ENCODE measurements at regions not wholly inside any gene's neighbourhood (a gene's known extent, or its start where the extent isn't known, plus 50 kb on each side); places are given as distances from the start of the nearest gene placed in this dataset.

DNA sequence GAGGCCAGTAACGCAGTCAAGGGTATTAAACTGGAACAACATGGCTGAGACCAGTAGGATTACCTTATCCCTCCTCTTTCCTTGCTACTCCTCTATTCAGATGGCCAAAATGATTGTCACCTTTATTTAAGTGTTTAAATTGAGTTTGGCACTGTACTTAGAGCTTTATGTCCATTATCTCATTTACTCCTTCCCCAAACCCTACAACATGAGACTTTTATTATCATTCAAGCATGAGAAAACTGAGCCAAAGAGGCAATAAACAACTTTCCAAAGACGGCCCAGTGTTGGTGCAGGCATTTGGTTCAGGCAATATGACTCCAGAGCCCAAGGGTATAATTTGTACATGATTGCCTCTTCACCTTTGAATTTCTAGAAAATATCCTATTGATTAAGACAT lies 370.9 kb upstream of the KITLG start:
- no peak for ATAC-seq (ENCODE audit: low read depth)
- H3K4me1 Mint-ChIP-seq, result no peaks in the 10 kb centered on the region
- peaks cover 7% of the 10 kb centered on the region for H3K27me3 Mint-ChIP-seq

DNA sequence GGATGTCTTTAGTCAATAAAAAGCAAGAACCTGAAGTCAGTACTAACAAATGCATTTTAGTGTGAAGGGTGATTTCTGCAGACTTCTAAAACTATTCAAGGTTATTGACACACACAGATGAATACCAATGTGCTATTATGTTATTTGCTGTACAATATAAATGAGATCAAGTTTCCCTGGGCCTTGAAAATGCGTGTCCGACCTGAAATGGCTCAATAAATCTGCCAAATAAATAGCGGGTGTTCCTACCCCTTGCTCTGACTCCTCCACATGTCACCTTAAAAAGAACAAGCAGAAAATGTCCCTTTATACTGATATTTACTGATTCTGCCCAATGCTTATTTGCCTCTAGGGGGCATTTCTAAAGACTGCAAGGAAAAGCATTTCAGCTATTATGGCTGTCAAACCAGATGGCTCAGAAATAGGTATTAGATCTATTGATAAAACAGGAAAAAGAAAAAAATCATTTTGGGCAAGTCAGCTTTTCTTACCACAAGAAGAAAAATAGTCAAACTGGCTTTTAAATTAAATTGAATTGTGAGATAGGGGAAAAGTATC lies 367.3 kb upstream of the KITLG start:
- POLR2A ChIA-PET, result no interaction called here
- ATAC-seq (ENCODE audit: low read depth), result no peak
- Mint-ChIP-seq H3K4me1 (no peaks in the 10 kb centered on the region), H3K27me3 (peaks cover 6% of the 10 kb centered on the region), H3K4me3 (no peak overlapping the region), H3K9me3 (no peaks in the 10 kb centered on the region), H3K36me3 (no peaks in the 10 kb centered on the region), H3K27ac (no peak overlapping the region)
- DNase-seq, result no peak

More for the DNA sequence above, 370.9 kb upstream of the KITLG start:
- H3K27ac Mint-ChIP-seq, result no peak overlapping the region
- H3K36me3 Mint-ChIP-seq, result no peaks in the 10 kb centered on the region
- POLR2A ChIA-PET, result no interaction called here
- DNase-seq, result no peak
- H3K4me3 Mint-ChIP-seq, result no peak overlapping the region
- H3K9me3 Mint-ChIP-seq, result no peaks in the 10 kb centered on the region

DNA sequence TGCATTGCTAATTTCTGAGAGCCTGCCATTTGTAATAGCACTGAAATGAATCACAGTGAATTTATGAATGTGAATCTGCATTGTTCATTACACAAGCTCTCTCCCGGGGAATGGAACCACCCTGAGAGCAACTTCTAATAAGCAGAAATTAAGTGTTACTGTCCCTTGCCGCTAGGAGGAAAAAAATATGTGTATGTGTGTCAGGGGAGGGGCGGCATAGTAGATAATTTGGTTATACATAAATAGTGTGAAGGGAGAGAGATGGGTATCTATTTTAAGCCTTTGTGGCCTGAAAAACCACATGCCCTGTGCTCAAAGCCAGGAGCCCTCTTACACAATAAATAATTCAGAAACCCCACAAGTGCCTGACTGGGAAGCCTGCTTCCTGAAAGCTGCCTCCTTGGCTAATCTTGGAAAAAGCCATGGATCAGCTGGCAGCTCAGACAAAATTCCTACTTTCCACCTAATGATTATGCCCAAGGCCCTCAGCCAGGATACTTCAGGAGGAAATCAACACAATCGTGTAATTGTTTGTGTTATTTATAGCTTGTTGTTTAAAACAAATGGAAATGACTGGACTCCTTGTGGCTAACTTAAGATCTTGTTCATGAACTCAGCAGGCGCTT lies 366.2 kb upstream of the KITLG start:
- Mint-ChIP-seq H3K9me3 (no peaks in the 10 kb centered on the region), H3K4me3 (no peak overlapping the region), H3K4me1 (no peaks in the 10 kb centered on the region), H3K36me3 (no peaks in the 10 kb centered on the region), H3K27me3 (peaks cover 6% of the 10 kb centered on the region), H3K27ac (no peak overlapping the region)
- DNase-seq (no peak), ATAC-seq (ENCODE audit: low read depth) (no peak)
- POLR2A ChIA-PET, result no interaction called here

DNA sequence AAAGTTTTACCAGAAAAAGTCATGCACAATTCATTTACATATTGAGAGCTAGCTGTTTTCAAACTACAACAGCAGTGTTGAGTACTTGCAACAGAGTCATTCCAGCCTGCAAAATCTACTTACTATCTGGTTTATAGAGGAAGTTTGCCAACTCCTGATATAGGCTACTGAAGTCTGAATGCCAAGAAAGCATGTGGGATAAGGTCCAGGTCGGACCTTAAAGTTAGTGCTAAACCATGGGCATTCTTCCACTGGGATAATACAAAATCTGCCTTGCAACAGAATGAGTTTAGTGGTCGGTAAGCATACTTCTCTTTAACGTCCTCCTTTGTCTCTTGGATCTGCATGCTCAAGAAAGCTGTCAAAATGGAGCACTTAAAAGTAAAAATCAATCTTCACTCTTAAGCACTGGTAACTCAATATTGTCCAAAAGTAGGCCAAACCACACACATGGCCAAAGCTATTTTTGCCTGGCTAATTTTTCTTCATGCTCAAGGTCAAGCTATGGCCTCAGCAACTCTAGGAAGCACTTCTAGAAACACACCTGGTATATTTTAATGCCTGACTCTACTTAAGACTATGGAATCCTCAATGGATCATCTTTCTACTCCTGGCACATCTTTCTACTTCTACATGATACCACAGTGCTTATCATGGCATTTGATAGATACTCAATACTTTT lies 364.9 kb upstream of the KITLG start:
- no peaks in the 10 kb centered on the region for H3K9me3 Mint-ChIP-seq
- DNase-seq, result no peak

DNA sequence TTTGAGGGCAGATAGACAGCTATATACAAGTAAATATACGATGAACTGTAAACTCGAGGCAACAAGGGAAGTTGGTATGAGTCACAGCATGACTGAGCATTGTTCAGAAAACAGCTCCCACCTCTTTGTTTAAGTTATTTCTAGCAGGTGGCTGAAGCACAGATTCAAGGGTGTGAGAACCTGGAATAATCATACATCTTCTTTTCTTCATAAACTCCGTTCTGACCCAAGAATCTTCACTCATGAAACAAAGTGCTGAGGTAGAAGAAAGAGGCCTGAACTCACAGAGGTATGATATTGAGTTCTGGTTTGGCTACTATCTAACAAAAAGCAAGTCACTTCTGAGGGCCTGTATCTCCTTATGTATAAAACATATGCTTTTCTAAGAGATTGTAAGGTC lies 364.1 kb upstream of the KITLG start:
- Mint-ChIP-seq H3K27me3 (peaks cover 2% of the 10 kb centered on the region), H3K36me3 (no peaks in the 10 kb centered on the region), H3K9me3 (no peaks in the 10 kb centered on the region), H3K4me1 (no peaks in the 10 kb centered on the region), H3K4me3 (no peak overlapping the region), H3K27ac (no peak overlapping the region)
- ATAC-seq (ENCODE audit: low read depth) (no peak), DNase-seq (no peak)
- POLR2A ChIA-PET, result no interaction called here

More for the DNA sequence above, 364.9 kb upstream of the KITLG start:
- Mint-ChIP-seq H3K4me3 (no peak overlapping the region), H3K27me3 (peaks cover 2% of the 10 kb centered on the region), H3K4me1 (no peaks in the 10 kb centered on the region), H3K36me3 (no peaks in the 10 kb centered on the region), H3K27ac (no peak overlapping the region)
- POLR2A ChIA-PET, result no interaction called here
- ATAC-seq (ENCODE audit: low read depth), result no peak

DNA sequence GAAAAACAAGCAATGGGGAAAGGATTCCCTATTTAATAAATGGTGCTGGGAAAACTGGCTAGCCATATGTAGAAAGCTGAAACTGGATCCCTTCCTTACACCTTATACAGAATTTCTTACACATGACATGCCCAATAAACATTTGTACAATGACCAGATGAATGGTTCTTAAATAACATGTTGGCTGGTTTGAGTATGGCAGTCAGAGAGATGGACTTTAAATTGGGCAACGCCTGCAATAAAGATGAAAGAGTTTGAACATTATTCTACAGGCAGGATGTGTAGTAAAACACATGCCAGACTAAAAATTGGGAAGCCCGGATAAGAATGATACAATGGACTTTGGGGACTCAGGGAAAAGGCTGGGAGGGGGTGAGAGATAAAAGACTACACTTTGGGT lies 360.6 kb upstream of the KITLG start:
- Mint-ChIP-seq H3K9me3 (no peaks in the 10 kb centered on the region), H3K36me3 (no peaks in the 10 kb centered on the region), H3K4me3 (no peak overlapping the region), H3K27me3 (peaks cover 2% of the 10 kb centered on the region), H3K4me1 (no peaks in the 10 kb centered on the region), H3K27ac (no peak overlapping the region)
- POLR2A ChIA-PET, result no interaction called here
- ATAC-seq (ENCODE audit: low read depth) (no peak), DNase-seq (no peak)

DNA sequence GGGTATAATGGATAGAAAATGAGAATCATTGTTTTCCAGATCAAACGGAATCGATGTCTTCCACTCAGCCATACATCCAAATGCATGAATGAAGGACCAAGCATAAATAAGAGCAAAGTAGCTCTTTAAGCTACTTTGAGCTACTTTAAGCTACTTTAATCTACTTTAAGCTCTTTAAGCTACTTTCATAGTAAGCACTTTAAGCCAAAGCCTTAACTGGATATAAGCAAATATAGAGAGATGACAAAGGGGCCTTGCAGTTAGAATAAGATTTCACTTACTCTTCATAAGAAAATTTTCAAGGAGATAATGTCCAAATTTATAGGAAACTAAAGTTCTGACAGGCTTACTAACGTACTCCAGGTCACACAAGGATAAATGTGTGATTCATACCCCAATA lies 355.6 kb upstream of the KITLG start:
- Mint-ChIP-seq H3K4me1 (no peaks in the 10 kb centered on the region), H3K36me3 (no peaks in the 10 kb centered on the region), H3K4me3 (no peak overlapping the region), H3K9me3 (no peaks in the 10 kb centered on the region), H3K27ac (no peak overlapping the region), H3K27me3 (no peaks in the 10 kb centered on the region)
- DNase-seq (no peak), ATAC-seq (ENCODE audit: low read depth) (no peak)
- POLR2A ChIA-PET, result no interaction called here

DNA sequence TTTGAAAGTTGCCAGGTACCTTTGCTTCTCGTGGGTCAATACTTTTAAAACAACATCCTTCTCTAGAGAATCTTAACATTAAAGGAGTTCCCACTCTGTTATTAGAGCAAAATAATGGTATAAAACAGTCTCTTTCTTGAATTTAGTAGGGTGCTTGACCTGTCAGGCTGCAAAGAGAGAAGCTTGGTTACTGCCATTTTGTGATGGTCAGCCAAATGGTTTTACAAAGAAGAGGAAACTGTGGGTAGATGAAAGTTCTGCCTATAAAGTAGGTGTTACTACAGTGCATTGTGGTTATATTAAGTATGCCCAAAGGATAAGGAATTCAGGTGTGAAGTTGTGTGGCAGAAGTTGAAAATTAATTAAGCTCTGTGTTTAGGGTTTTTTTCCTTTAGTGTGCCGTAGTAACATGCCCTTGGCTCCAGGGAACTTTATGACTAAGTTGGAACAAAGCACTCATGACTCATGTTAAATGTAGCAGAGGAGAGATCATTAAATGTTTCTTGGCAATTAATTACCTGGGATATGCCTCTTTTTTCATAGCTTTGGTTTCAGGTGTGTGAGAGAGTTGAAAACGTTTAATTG lies 354.0 kb upstream of the KITLG start:
- Mint-ChIP-seq H3K27ac (no peak overlapping the region), H3K4me1 (no peaks in the 10 kb centered on the region), H3K27me3 (no peaks in the 10 kb centered on the region), H3K9me3 (no peaks in the 10 kb centered on the region), H3K36me3 (no peaks in the 10 kb centered on the region), H3K4me3 (no peak overlapping the region)
- POLR2A ChIA-PET, result no interaction called here
- DNase-seq, result no peak
- no peak for ATAC-seq (ENCODE audit: low read depth)

DNA sequence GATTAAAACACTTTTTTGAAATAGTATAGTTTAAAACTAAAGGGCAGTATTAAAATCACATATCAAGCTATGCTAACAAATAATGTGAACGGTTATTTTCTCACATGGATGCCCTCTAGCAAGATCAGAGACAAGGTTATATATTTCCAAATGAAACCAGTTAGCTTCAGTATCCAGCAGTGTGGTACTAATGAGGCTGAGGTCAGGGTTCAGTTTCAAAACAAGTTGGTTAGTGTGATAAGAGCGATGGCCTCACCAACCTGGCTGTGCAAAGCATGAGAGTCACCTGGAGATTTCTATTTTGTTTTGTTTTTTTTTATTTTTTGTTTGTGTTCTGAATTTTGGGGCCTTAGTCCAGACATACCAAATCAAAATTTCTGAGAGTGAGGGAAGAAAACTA lies 352.2 kb upstream of the KITLG start:
- no peaks in the 10 kb centered on the region for H3K9me3 Mint-ChIP-seq
- ATAC-seq (ENCODE audit: low read depth) (no peak), DNase-seq (no peak)
- H3K36me3 Mint-ChIP-seq, result no peaks in the 10 kb centered on the region
- no peak overlapping the region for H3K4me3 Mint-ChIP-seq
- no peak overlapping the region for H3K27ac Mint-ChIP-seq
- POLR2A ChIA-PET, result no interaction called here
- no peaks in the 10 kb centered on the region for H3K27me3 Mint-ChIP-seq
- H3K4me1 Mint-ChIP-seq, result no peaks in the 10 kb centered on the region

DNA sequence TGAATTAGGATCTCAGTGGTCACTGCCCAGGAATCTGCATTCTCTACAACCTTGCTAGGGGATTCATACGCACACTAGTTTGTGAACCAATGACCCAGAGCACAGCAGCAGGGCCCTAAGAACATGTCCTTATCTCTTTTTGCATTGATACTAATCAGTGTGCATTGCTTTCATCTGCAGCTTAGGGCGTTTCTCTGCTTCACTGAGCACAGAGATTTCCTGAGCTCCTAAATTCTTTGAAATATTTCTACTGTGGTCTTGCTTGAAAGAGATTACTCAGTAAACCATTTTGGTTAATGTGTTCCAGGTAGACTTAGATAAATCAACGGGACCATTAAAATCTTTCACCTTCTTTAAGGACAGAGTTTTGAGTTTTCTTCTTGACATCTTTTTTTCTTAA lies 351.3 kb upstream of the KITLG start:
- Mint-ChIP-seq H3K36me3 (no peaks in the 10 kb centered on the region), H3K4me1 (no peaks in the 10 kb centered on the region), H3K9me3 (no peaks in the 10 kb centered on the region), H3K27me3 (no peaks in the 10 kb centered on the region), H3K27ac (no peak overlapping the region), H3K4me3 (no peak overlapping the region)
- ATAC-seq (ENCODE audit: low read depth) (no peak), DNase-seq (no peak)
- POLR2A ChIA-PET, result no interaction called here

DNA sequence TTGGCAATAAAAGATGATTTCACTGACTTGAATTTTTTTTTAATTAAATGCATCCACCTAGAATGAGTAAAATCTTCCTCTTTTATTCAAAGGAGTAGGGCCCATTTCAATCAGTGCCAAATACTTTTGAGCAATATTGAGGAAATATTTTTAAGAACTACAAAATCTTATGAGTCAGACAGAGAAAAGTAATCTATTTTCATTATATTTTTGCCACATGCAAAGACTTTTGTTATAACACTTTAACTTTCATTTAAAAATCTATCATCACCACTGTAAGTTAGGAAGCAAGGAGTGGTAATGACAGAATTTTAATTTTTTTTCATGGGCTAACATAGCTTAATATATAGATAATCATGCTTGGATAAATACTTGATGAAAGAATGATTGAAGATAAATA lies 345.2 kb upstream of the KITLG start:
- ATAC-seq (ENCODE audit: low read depth) (no peak), DNase-seq (no peak)
- Mint-ChIP-seq H3K27ac (no peak overlapping the region), H3K4me3 (no peak overlapping the region), H3K36me3 (no peaks in the 10 kb centered on the region), H3K4me1 (no peaks in the 10 kb centered on the region), H3K9me3 (no peaks in the 10 kb centered on the region), H3K27me3 (peaks cover 4% of the 10 kb centered on the region)
- POLR2A ChIA-PET, result no interaction called here

DNA sequence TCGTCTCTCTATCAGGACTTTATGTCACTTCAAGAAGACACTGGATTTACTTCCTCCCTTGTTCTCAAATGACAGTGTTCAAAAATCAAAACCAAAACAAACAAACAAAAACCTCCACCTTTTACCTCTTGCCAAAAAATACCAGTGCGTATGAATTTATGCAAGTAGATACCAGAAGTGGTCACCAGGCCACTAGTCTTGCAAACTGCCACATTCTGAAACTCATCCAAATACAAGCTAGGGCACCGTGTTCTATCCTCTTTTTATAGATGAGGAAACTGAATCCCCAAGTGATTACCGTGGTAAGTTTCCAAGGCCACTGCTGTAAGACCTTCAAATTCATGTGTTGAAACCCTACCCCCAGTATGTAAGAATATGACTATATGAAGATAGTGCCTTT lies 343.9 kb upstream of the KITLG start:
- H3K27me3 Mint-ChIP-seq, result peaks cover 4% of the 10 kb centered on the region
- H3K36me3 Mint-ChIP-seq, result no peaks in the 10 kb centered on the region
- no peak overlapping the region for H3K27ac Mint-ChIP-seq
- DNase-seq (no peak), ATAC-seq (ENCODE audit: low read depth) (no peak)
- H3K9me3 Mint-ChIP-seq, result no peaks in the 10 kb centered on the region
- POLR2A ChIA-PET, result no interaction called here
- H3K4me3 Mint-ChIP-seq, result no peak overlapping the region
- H3K4me1 Mint-ChIP-seq, result no peaks in the 10 kb centered on the region

DNA sequence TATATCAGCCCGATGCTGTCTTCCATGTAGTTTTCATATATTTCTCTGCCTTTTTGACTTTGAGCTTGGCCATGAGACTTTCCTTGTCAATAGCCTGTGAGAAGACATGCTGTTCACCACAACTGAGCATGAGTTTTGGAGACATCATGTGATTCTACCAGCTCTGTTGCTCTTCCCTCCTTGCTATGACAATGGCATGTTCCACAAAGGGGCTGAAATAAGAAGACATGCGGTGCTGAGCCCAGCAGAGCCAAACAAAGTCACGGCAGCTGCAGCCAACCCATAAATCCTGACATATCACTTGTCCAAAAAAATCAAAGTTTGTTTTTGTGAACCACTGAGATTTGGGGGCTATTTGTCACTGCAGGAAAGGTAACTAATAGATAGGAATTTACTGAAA lies 343.4 kb upstream of the KITLG start:
- no peaks in the 10 kb centered on the region for H3K36me3 Mint-ChIP-seq
- H3K4me3 Mint-ChIP-seq, result no peak overlapping the region
- H3K9me3 Mint-ChIP-seq, result no peaks in the 10 kb centered on the region
- no peak for ATAC-seq (ENCODE audit: low read depth)
- H3K27me3 Mint-ChIP-seq, result peaks cover 4% of the 10 kb centered on the region
- no peak for DNase-seq
- no peak overlapping the region for H3K27ac Mint-ChIP-seq
- no peaks in the 10 kb centered on the region for H3K4me1 Mint-ChIP-seq
- POLR2A ChIA-PET, result no interaction called here

DNA sequence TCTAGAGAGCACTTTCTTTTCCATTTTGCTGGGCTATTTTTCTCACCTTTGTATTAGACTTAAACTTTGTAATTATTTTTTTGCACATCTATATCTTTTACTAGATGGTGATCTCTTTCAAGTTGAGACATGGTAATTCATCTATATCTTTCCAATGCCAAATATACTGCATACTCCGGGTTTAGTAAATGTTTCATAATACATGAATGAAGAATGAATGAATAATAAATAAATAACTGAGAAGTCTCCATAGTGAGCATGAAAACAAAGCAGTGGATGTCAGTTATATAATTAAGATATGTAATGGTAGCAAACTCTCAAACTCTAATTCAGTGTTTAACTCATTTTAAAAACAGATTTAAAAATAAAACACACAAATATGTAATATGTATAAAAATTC lies 342.5 kb upstream of the KITLG start:
- no peaks in the 10 kb centered on the region for H3K36me3 Mint-ChIP-seq

More for the DNA sequence above, 342.5 kb upstream of the KITLG start:
- Mint-ChIP-seq H3K9me3 (no peaks in the 10 kb centered on the region), H3K4me3 (no peak overlapping the region), H3K4me1 (no peaks in the 10 kb centered on the region), H3K27me3 (peaks cover 4% of the 10 kb centered on the region), H3K27ac (no peak overlapping the region)
- no peak for DNase-seq
- POLR2A ChIA-PET, result no interaction called here
- no peak for ATAC-seq (ENCODE audit: low read depth)

Measured in activated naive CD8-positive, alpha-beta T cell treated with anti-CD3 and anti-CD28 coated beads, Interleukin-2, amount 10 ng/mL, durations not matched to agents 7 days and 5 days (primary cell).